WERI-Rb-1 (cell line): ENCODE measurements at regions not wholly inside any gene's neighbourhood (a gene's known extent, or its start where the extent isn't known, plus 50 kb on each side); places are given as distances from the start of the nearest gene placed in this dataset.

ENCODE experiments used
- DNase-seq: peaks from one replicate; pipeline ENCODE4 v3.0.0-alpha.2; 2020
- H3K27ac ChIP-seq: fragments of 250-450 bp; sonication (Bioruptor Pico); 2 replicates; pipeline ENCODE4 v1.5.1; 2020; ENCODE audit warnings: mild to moderate bottlenecking, moderate library complexity
- H3K27me3 ChIP-seq: fragments of 250-450 bp; sonication (Bioruptor Pico); 2 replicates; pipeline ENCODE4 v1.5.1; 2021; ENCODE audit warnings: mild to moderate bottlenecking, low read depth, moderate library complexity; ENCODE audit not compliant: insufficient read depth, severe bottlenecking
- H3K36me3 ChIP-seq: fragments of 250-450 bp; sonication (Bioruptor Pico); 2 replicates; pipeline ENCODE4 v1.5.1; 2020; ENCODE audit warnings: mild to moderate bottlenecking, moderate library complexity
- H3K4me3 ChIP-seq: 2 replicates; pipeline ENCODE4 v1.5.1; 2011; ENCODE audit warnings: low read depth, mild to moderate bottlenecking, control low read depth, low read length
- H3K9me3 ChIP-seq: fragments of 250-450 bp; sonication (Bioruptor Pico); 2 replicates; pipeline ENCODE4 v1.5.1; 2021; ENCODE audit warnings: mild to moderate bottlenecking, moderate library complexity; ENCODE audit not compliant: severe bottlenecking
- TF ChIP-seq, protein P1 (sequence below): IDR thresholded peaks from 2 replicates; pipeline ENCODE4 v1.5.1; 2011; ENCODE audit warnings: low read depth, mild to moderate bottlenecking, control low read depth, inconsistent platforms, low read length

DNA sequence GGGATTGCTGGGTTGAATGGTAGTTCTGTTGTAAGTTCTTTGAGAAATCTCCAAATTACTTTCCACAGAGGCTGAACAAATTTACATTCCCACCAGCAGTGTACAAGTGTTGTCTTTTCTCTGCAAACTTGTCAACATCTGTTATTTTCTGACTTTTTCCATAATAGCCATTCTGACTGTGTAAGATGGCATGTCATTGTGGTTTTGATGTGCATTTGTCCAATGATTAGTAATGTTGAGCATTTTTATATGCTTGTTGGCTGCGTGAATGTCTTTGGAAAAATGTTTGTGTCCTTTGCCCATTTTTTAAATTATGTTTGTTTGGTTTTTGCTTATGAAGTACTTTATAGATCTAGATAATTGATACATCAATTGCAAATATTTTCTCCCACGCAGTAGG, 1025.0 kb downstream of the JRKL start:
- no peak overlapping the region for H3K27ac ChIP-seq
- TF ChIP-seq, protein P1, sequence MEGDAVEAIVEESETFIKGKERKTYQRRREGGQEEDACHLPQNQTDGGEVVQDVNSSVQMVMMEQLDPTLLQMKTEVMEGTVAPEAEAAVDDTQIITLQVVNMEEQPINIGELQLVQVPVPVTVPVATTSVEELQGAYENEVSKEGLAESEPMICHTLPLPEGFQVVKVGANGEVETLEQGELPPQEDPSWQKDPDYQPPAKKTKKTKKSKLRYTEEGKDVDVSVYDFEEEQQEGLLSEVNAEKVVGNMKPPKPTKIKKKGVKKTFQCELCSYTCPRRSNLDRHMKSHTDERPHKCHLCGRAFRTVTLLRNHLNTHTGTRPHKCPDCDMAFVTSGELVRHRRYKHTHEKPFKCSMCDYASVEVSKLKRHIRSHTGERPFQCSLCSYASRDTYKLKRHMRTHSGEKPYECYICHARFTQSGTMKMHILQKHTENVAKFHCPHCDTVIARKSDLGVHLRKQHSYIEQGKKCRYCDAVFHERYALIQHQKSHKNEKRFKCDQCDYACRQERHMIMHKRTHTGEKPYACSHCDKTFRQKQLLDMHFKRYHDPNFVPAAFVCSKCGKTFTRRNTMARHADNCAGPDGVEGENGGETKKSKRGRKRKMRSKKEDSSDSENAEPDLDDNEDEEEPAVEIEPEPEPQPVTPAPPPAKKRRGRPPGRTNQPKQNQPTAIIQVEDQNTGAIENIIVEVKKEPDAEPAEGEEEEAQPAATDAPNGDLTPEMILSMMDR: no peak
- no peaks in the 10 kb centered on the region for H3K27me3 ChIP-seq
- peaks cover 4% of the 10 kb centered on the region for H3K9me3 ChIP-seq
- no peak for DNase-seq
- no peaks in the 10 kb centered on the region for H3K36me3 ChIP-seq
- H3K4me3 ChIP-seq: no peak overlapping the region

DNA sequence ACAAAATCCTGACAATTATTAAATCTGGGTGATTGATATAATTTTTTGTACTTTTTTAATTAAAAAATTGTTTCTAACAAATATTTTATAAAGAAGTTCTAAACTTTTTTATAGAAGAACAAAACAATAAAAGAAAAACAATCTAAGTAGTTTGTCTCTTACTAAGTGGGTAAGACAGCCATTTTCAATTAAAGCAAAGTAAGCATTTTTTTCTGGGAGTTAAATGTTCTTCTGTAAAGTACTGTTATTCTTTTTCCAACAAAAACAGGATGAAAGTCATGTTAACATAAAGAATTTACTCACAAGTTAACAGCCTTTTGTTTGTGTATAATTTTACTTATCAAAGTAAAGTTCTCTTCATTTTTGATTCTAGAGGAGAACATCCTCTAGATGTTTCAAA, 1029.9 kb downstream of the JRKL start:
- H3K4me3 ChIP-seq: no peak overlapping the region
- TF ChIP-seq, protein P1: no peak
- H3K27me3 ChIP-seq: no peaks in the 10 kb centered on the region
- no peaks in the 10 kb centered on the region for H3K9me3 ChIP-seq
- no peaks in the 10 kb centered on the region for H3K36me3 ChIP-seq
- DNase-seq: no peak
- H3K27ac ChIP-seq: no peak overlapping the region

DNA sequence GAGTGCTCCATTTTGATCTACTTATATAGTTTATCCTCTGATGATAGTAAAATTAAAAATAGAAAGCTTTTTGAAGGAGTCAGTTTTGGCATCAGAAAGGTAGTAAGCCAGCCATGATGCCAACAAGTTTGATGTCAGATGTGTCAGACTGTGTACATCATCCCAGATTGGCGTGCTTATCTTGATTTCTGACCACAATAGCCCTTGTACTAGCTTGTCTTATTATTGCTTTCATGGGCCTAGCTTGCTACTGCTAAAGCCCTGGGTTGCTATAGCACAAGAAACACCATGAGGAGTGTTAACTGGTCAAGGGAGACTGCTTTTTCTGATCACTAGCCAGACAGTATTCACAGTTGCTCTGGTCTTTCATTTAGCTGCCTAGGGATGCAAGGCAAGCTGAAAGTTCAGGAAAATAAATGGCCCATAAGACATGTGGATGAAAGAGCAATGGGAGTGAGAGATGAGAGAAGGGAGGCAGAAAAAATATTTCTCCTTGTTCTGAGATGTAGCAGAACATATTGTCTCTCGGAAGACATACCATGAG, 1038.5 kb downstream of the JRKL start:
- no peaks in the 10 kb centered on the region for H3K27me3 ChIP-seq
- no peaks in the 10 kb centered on the region for H3K9me3 ChIP-seq
- no peak for DNase-seq
- TF ChIP-seq, protein P1: no peak
- H3K4me3 ChIP-seq: no peak overlapping the region
- H3K36me3 ChIP-seq: no peaks in the 10 kb centered on the region
- no peak overlapping the region for H3K27ac ChIP-seq

DNA sequence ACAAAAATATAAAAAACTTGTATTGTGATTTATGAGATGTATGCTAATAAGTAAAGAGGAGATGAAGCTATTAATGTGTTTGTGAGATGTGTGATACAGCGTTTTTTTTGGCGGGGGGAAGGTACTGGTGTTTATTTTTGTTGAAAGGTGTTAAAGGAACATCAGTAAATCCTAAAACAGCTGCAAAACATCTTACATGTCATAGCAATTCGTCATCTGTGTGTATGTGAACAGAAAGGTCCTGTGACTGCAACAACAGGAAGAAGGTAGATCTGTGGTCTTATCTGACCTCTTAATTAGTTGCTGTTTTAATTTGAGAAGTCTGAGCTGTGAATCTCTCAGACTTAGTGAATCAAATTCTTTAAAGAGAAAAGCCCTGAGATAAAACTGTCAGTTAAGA, 1041.1 kb downstream of the JRKL start:
- DNase-seq: no peak
- TF ChIP-seq, protein P1: no peak
- H3K9me3 ChIP-seq: no peaks in the 10 kb centered on the region
- H3K27me3 ChIP-seq: no peaks in the 10 kb centered on the region
- no peaks in the 10 kb centered on the region for H3K36me3 ChIP-seq
- H3K4me3 ChIP-seq: no peak overlapping the region
- H3K27ac ChIP-seq: no peak overlapping the region

DNA sequence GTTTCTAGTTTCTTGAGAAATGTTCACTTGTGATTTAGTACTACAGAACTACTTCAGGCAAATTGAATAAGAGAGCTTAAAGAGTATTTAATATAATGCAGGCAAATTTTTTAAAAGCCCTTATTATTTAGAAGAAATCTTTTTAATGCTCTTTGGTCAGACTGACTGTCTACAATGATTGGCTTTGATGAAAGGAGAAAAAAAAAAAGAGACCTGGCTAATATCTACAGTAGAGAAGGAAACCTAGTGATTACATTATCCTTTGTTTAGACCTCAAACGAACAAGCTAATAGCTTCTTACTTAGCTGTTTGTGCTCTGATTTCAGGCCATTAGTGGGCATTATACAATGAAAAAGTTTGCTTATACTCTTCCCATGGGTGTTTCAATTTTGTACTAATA, 1043.1 kb downstream of the JRKL start:
- TF ChIP-seq, protein P1: no peak
- no peaks in the 10 kb centered on the region for H3K9me3 ChIP-seq

DNA sequence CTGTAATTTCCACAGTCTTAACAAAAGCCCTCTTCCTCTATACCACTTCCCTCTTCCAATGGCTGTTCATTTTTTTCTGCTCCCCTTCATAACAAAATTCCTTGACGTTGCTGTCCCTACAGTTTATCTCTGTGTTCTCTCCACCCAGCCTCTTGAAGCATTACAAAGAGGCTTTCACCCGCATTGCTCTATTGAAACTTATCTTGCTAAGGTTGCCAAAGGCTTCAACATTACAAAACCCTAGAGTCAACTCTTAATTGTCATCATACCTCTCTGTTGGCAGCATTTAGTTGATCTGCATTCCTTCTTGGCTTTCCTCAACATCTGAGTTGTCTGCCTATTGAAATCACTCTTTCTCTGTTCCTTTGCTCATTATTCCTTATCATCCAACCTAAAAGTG, 1055.7 kb downstream of the JRKL start:
- TF ChIP-seq, protein P1: no peak
- no peak for DNase-seq
- H3K9me3 ChIP-seq: no peaks in the 10 kb centered on the region
- no peak overlapping the region for H3K27ac ChIP-seq
- no peaks in the 10 kb centered on the region for H3K27me3 ChIP-seq
- H3K36me3 ChIP-seq: no peaks in the 10 kb centered on the region
- H3K4me3 ChIP-seq: no peak overlapping the region

More for the DNA sequence above, 1043.1 kb downstream of the JRKL start:
- H3K4me3 ChIP-seq: no peak overlapping the region
- no peaks in the 10 kb centered on the region for H3K36me3 ChIP-seq
- H3K27me3 ChIP-seq: no peaks in the 10 kb centered on the region
- DNase-seq: no peak
- H3K27ac ChIP-seq: no peak overlapping the region
